ENCODE measurements at regions not wholly inside any gene's neighbourhood (a gene's known extent, or its start where the extent isn't known, plus 50 kb on each side); places are given as distances from the start of the nearest gene placed in this dataset.

DNA sequence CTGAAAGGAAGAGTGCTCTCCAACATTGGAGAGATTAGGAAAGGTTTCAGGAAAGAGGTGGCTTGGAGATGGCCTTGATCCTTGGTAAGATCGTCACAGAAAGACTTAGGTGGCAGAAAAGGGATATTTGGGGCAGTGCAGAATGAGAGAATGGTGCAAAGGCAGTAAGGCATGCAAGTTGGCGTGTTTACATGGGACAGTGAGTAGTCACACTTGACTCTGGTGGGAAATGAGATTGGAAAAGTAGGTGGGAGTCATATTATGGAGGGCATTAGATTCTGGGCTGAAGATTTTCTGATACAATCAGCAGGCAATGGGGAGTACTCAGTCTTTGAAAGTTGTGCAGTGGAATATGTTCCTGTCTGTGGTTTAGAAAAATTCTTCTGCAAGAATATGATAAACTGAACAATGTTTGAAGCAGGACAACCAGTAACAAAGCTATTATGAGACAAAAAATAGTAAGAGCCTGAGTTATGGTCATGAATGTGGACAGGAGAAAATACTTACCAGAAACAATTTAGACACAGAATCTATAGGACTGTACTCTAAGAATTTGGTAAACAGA lies 76.2 kb upstream of the ANKRD55 start:
- DNase-seq (ENCODE audit: low spot score): no peak
- ChIA-PET CTCF (no interaction called here), POLR2A (ENCODE audit: low non-redundant PET) (no interaction called here)
- no peak overlapping the region for H3K27ac ChIP-seq
- TF ChIP-seq CTCF (conservative IDR thresholded peaks at IDR 0.05; ENCODE audit: low read depth): no peak

GRCh38 chr5:56307714-56308333 lies 74.7 kb upstream of the ANKRD55 start:
- no peak for TF ChIP-seq CTCF (conservative IDR thresholded peaks at IDR 0.05; ENCODE audit: low read depth)
- DNase-seq (ENCODE audit: low spot score): no peak
- CTCF ChIA-PET: interaction anchor here (1.1 kb wide), 1 partner anchor 37 kb away, joined by 4 read pairs; no protein-coding TSS in a partner anchor
- POLR2A ChIA-PET (ENCODE audit: low non-redundant PET): interaction anchor here (0.5 kb wide), 1 partner anchor 201 kb away, joined by 3 read pairs; no protein-coding TSS in a partner anchor
- H3K27ac ChIP-seq: no peak overlapping the region

GRCh38 chr5:56306433-56307150 lies 73.5 kb upstream of the ANKRD55 start:
- no peak overlapping the region for H3K27ac ChIP-seq
- no peak for TF ChIP-seq CTCF (conservative IDR thresholded peaks at IDR 0.05; ENCODE audit: low read depth)
- POLR2A ChIA-PET (ENCODE audit: low non-redundant PET): no interaction called here
- DNase-seq (ENCODE audit: low spot score): no peak
- CTCF ChIA-PET: interaction anchor here (0.5 to 0.7 kb wide), 2 partner anchors 17 to 68 kb away, joined by 3 to 4 read pairs; no protein-coding TSS in a partner anchor

GRCh38 chr5:56305001-56305950 lies 72.1 kb upstream of the ANKRD55 start:
- POLR2A ChIA-PET (ENCODE audit: low non-redundant PET): no interaction called here
- CTCF ChIA-PET: interaction anchor here (1.1 to 1.5 kb wide), 2 partner anchors 13 to 533 kb away, joined by 3 to 4 read pairs; no protein-coding TSS in a partner anchor
- TF ChIP-seq CTCF (conservative IDR thresholded peaks at IDR 0.05; ENCODE audit: low read depth): no peak
- no peak overlapping the region for H3K27ac ChIP-seq
- no peak for DNase-seq (ENCODE audit: low spot score)

DNA sequence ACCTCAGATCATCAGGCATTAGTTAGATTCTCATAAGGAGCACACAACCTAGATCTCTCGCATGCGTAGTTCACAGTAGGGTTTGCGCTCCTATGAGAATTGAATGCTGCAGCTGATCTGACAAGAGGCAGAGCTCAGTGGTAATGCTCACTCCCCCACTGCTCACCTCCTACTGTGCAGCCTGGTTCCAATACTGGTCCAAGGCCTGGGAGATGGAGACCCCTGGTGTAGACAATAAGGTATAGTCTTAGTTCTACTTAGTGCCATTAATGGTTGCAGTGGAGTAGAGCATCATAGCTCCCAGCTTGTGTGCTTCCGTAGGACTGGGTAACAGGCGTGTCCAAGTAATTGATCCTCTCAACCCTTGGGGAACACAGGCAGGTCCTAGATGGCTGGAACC lies 70.4 kb upstream of the ANKRD55 start:
- H3K27ac ChIP-seq: no peak overlapping the region
- CTCF ChIA-PET: interaction anchor here (1.5 kb wide), 1 partner anchor 15 kb away, joined by 3 read pairs; no protein-coding TSS in a partner anchor
- POLR2A ChIA-PET (ENCODE audit: low non-redundant PET): no interaction called here
- TF ChIP-seq CTCF (conservative IDR thresholded peaks at IDR 0.05; ENCODE audit: low read depth): no peak
- no peak for DNase-seq (ENCODE audit: low spot score)

GRCh38 chr5:56302027-56302426 lies 68.9 kb upstream of the ANKRD55 start:
- TF ChIP-seq CTCF (conservative IDR thresholded peaks at IDR 0.05; ENCODE audit: low read depth): no peak
- ChIA-PET POLR2A (ENCODE audit: low non-redundant PET) (no interaction called here), CTCF (no interaction called here)
- H3K27ac ChIP-seq: no peak overlapping the region
- no peak for DNase-seq (ENCODE audit: low spot score)

Measured in RWPE1 (cell line).